Stimulated activated naive CD8-positive, alpha-beta T cell treated with anti-CD3 and anti-CD28 coated beads, Interleukin-15, amount 100 ng/mL, for 72 hours (primary cell): ENCODE measurements at regions not wholly inside any gene's neighbourhood (a gene's known extent, or its start where the extent isn't known, plus 50 kb on each side); places are given as distances from the start of the nearest gene placed in this dataset.
A peak's percentile ranks its signal among the peaks of the same experiment; 100 is the strongest.

Experiments used
- ATAC-seq: fragments of 150-1000 bp; cut with Tn5 transposase; 2 replicates; pipeline ENCODE4 v1.10.0; 2021; ENCODE audit warnings: mild to moderate bottlenecking, moderate library complexity
- DNase-seq, 2 donors: peaks; one replicate each; pipeline ENCODE4 v3.0.0; 2021 to 2022
- H3K27ac Mint-ChIP-seq, 2 donors: one replicate each; pipeline ENCODE4 v1.8.0; 2022; ENCODE audit warnings: mild to moderate bottlenecking in 2 of 2, mixed read lengths in 2 of 2, moderate library complexity in 2 of 2
- H3K27me3 Mint-ChIP-seq: one replicate; pipeline ENCODE4 v1.8.0; 2022; ENCODE audit warnings: mixed read lengths
- H3K4me1 Mint-ChIP-seq: one replicate; pipeline ENCODE4 v1.8.0; 2022; ENCODE audit warnings: mild to moderate bottlenecking, mixed read lengths
- H3K4me3 Mint-ChIP-seq, 2 donors: one replicate each; pipeline ENCODE4 v1.8.0; 2022; ENCODE audit warnings: mild to moderate bottlenecking in 2 of 2, mixed read lengths in 2 of 2, moderate library complexity in 1 of 2
- H3K9me3 Mint-ChIP-seq, 2 donors: one replicate each; pipeline ENCODE4 v1.8.0; 2022; ENCODE audit warnings: mixed read lengths in 2 of 2

GRCh38 chr2:188845692-188846091 is 128.5 kb upstream of the COL3A1 start:
- Mint-ChIP-seq H3K4me1 (no peaks in the 10 kb centered on the region), H3K9me3 (peaks cover 0 to 4% of the 10 kb centered on the region in 2 donors), H3K27me3 (no peaks in the 10 kb centered on the region), H3K4me3 (no peak overlapping the region), H3K27ac (no peak overlapping the region)
- DNase-seq (no peak), ATAC-seq (no peak)

GRCh38 chr2:188848887-188849435 is 125.2 kb upstream of the COL3A1 start:
- Mint-ChIP-seq H3K4me3 (no peak overlapping the region), H3K27ac (no peak overlapping the region), H3K9me3 (peaks cover 0 to 4% of the 10 kb centered on the region in 2 donors), H3K27me3 (no peaks in the 10 kb centered on the region), H3K4me1 (no peaks in the 10 kb centered on the region)
- ATAC-seq: no peak
- no peak for DNase-seq

GRCh38 chr2:188850786-188851185 is 123.4 kb upstream of the COL3A1 start:
- H3K27ac Mint-ChIP-seq: no peak overlapping the region
- no peak for ATAC-seq
- no peak overlapping the region for H3K4me3 Mint-ChIP-seq
- H3K27me3 Mint-ChIP-seq: no peaks in the 10 kb centered on the region
- DNase-seq: no peak
- no peaks in the 10 kb centered on the region for H3K4me1 Mint-ChIP-seq
- no peaks in the 10 kb centered on the region for H3K9me3 Mint-ChIP-seq

- no peaks in the 10 kb centered on the region for H3K27me3 Mint-ChIP-seq
- ATAC-seq (no peak), DNase-seq (no peak)
- H3K27ac Mint-ChIP-seq: no peak overlapping the region
- no peaks in the 10 kb centered on the region for H3K9me3 Mint-ChIP-seq
- H3K4me3 Mint-ChIP-seq: no peak overlapping the region
- H3K4me1 Mint-ChIP-seq: no peaks in the 10 kb centered on the region
Measured at GRCh38 chr2:188851311-188851710, 122.9 kb upstream of the COL3A1 start.

GRCh38 chr2:188851826-188852225 is 122.3 kb upstream of the COL3A1 start:
- H3K4me3 Mint-ChIP-seq: no peak overlapping the region
- H3K27me3 Mint-ChIP-seq: no peaks in the 10 kb centered on the region
- H3K27ac Mint-ChIP-seq: peak overlapping the region in 1 of 2 donors; percentile 50
- H3K4me1 Mint-ChIP-seq: no peaks in the 10 kb centered on the region
- DNase-seq (no peak), ATAC-seq (no peak)
- H3K9me3 Mint-ChIP-seq: no peaks in the 10 kb centered on the region

- Mint-ChIP-seq H3K27ac (no peak overlapping the region), H3K4me1 (no peaks in the 10 kb centered on the region), H3K4me3 (no peak overlapping the region), H3K27me3 (no peaks in the 10 kb centered on the region), H3K9me3 (peaks cover 0 to 5% of the 10 kb centered on the region in 2 donors)
- ATAC-seq: no peak
- no peak for DNase-seq
Measured at GRCh38 chr2:188852772-188853171, 121.4 kb upstream of the COL3A1 start.

- Mint-ChIP-seq H3K4me1 (no peaks in the 10 kb centered on the region), H3K9me3 (peaks cover 0 to 5% of the 10 kb centered on the region in 2 donors), H3K4me3 (no peak overlapping the region), H3K27me3 (no peaks in the 10 kb centered on the region), H3K27ac (no peak overlapping the region)
- DNase-seq (no peak), ATAC-seq (no peak)
Measured at GRCh38 chr2:188853307-188853706, 120.9 kb upstream of the COL3A1 start.

GRCh38 chr2:188865681-188866080 is 108.5 kb upstream of the COL3A1 start:
- DNase-seq (no peak), ATAC-seq (no peak)
- Mint-ChIP-seq H3K4me3 (no peak overlapping the region), H3K4me1 (no peaks in the 10 kb centered on the region), H3K27ac (no peak overlapping the region), H3K27me3 (no peaks in the 10 kb centered on the region), H3K9me3 (peaks cover 26 to 40% of the 10 kb centered on the region in 2 donors)

GRCh38 chr2:188869550-188869949 is 104.6 kb upstream of the COL3A1 start:
- H3K27ac Mint-ChIP-seq: no peak overlapping the region
- H3K4me3 Mint-ChIP-seq: no peak overlapping the region

GRCh38 chr2:188870289-188870688 is 103.9 kb upstream of the COL3A1 start:
- DNase-seq: peak in 1 of 2 donors; percentile 32

More at GRCh38 chr2:188869550-188869949, 104.6 kb upstream of the COL3A1 start:
- DNase-seq: no peak
- Mint-ChIP-seq H3K27me3 (no peaks in the 10 kb centered on the region), H3K4me1 (no peaks in the 10 kb centered on the region), H3K9me3 (peaks cover 19 to 27% of the 10 kb centered on the region in 2 donors)
- no peak for ATAC-seq

GRCh38 chr2:188875104-188875503 is 99.1 kb upstream of the COL3A1 start:
- no peaks in the 10 kb centered on the region for H3K27me3 Mint-ChIP-seq
- ATAC-seq (no peak), DNase-seq (no peak)
- H3K27ac Mint-ChIP-seq: no peak overlapping the region
- H3K4me1 Mint-ChIP-seq: no peaks in the 10 kb centered on the region
- H3K4me3 Mint-ChIP-seq: no peak overlapping the region
- H3K9me3 Mint-ChIP-seq: no peaks in the 10 kb centered on the region

More at GRCh38 chr2:188870289-188870688, 103.9 kb upstream of the COL3A1 start:
- Mint-ChIP-seq H3K4me3 (no peak overlapping the region), H3K4me1 (no peaks in the 10 kb centered on the region), H3K9me3 (peaks cover 19 to 20% of the 10 kb centered on the region in 2 donors), H3K27me3 (no peaks in the 10 kb centered on the region), H3K27ac (peak overlapping the region in 1 of 2 donors; percentile 33)
- peak; percentile 99 for ATAC-seq

- H3K27ac Mint-ChIP-seq: no peak overlapping the region
- no peaks in the 10 kb centered on the region for H3K27me3 Mint-ChIP-seq
- H3K4me3 Mint-ChIP-seq: no peak overlapping the region
- DNase-seq: no peak
- H3K9me3 Mint-ChIP-seq: peaks cover 0 to 3% of the 10 kb centered on the region in 2 donors
- no peaks in the 10 kb centered on the region for H3K4me1 Mint-ChIP-seq
- ATAC-seq: no peak
Measured at GRCh38 chr2:188878716-188879115, 95.5 kb upstream of the COL3A1 start.

- H3K4me1 Mint-ChIP-seq: no peaks in the 10 kb centered on the region
- H3K9me3 Mint-ChIP-seq: peaks cover 0 to 3% of the 10 kb centered on the region in 2 donors
- no peak overlapping the region for H3K27ac Mint-ChIP-seq
- no peak overlapping the region for H3K4me3 Mint-ChIP-seq
- DNase-seq: no peak
- no peaks in the 10 kb centered on the region for H3K27me3 Mint-ChIP-seq
- no peak for ATAC-seq
Measured at GRCh38 chr2:188880740-188881139, 93.4 kb upstream of the COL3A1 start.

- H3K27me3 Mint-ChIP-seq: no peaks in the 10 kb centered on the region
- DNase-seq (no peak), ATAC-seq (no peak)
- peaks cover 0 to 3% of the 10 kb centered on the region in 2 donors for H3K9me3 Mint-ChIP-seq
- no peak overlapping the region for H3K27ac Mint-ChIP-seq
- H3K4me1 Mint-ChIP-seq: no peaks in the 10 kb centered on the region
- H3K4me3 Mint-ChIP-seq: no peak overlapping the region
Measured at GRCh38 chr2:188881434-188881833, 92.7 kb upstream of the COL3A1 start.

- H3K4me1 Mint-ChIP-seq: no peaks in the 10 kb centered on the region
Measured at GRCh38 chr2:188884046-188884445, 90.1 kb upstream of the COL3A1 start.

GRCh38 chr2:188884517-188884916 is 89.7 kb upstream of the COL3A1 start:
- ATAC-seq (no peak), DNase-seq (no peak)
- H3K4me1 Mint-ChIP-seq: no peaks in the 10 kb centered on the region
- no peaks in the 10 kb centered on the region for H3K27me3 Mint-ChIP-seq
- H3K27ac Mint-ChIP-seq: no peak overlapping the region
- peaks cover 0 to 3% of the 10 kb centered on the region in 2 donors for H3K9me3 Mint-ChIP-seq
- no peak overlapping the region for H3K4me3 Mint-ChIP-seq

More at GRCh38 chr2:188884046-188884445, 90.1 kb upstream of the COL3A1 start:
- H3K4me3 Mint-ChIP-seq: no peak overlapping the region
- ATAC-seq (no peak), DNase-seq (no peak)
- no peaks in the 10 kb centered on the region for H3K27me3 Mint-ChIP-seq
- peaks cover 0 to 3% of the 10 kb centered on the region in 2 donors for H3K9me3 Mint-ChIP-seq
- no peak overlapping the region for H3K27ac Mint-ChIP-seq

GRCh38 chr2:188889187-188889586 is 85.0 kb upstream of the COL3A1 start:
- Mint-ChIP-seq H3K27me3 (no peaks in the 10 kb centered on the region), H3K4me3 (no peak overlapping the region), H3K4me1 (no peaks in the 10 kb centered on the region), H3K9me3 (peaks cover 4 to 10% of the 10 kb centered on the region in 2 donors), H3K27ac (no peak overlapping the region)
- DNase-seq (no peak), ATAC-seq (no peak)
